HEK293 (cell line): ENCODE measurements at regions not wholly inside any gene's neighbourhood (a gene's known extent, or its start where the extent isn't known, plus 50 kb on each side); places are given as distances from the start of the nearest gene placed in this dataset.

Source experiments
- CTCF ChIA-PET: fragments of 350-600 bp; formaldehyde crosslinking; extraction: SDS; loops from one replicate; lab custom pipeline; 2021; ENCODE audit warnings: antibody characterized with exemption; lab: Yijun Ruan, JAX
- POLR2A ChIA-PET: fragments of 300-600 bp; formaldehyde crosslinking; extraction: SDS; loops from one replicate; lab custom pipeline; 2020; ENCODE audit warnings: antibody characterized with exemption, inconsistent platforms; lab: Yijun Ruan, JAX
- H3K27ac ChIP-seq: fragments of 200-500 bp; sonication (Bioruptor generic); 2 replicates; pipeline ENCODE4 v1.5.1; 2014; ENCODE audit warnings: low read depth, low read length, control low read depth, inconsistent platforms; ENCODE audit errors: extremely low read depth
- H3K36me3 ChIP-seq, 2 experiments: fragments of 200-500 bp in 1 of 2; sonication (Bioruptor generic) in 1 of 2; 1 replicate in 1 of 2; 2 replicates in 1 of 2; pipeline ENCODE4 v1.5.1; 2014 to 2017; ENCODE audit warnings: inconsistent platforms in 2 of 2, low read length in 2 of 2; ENCODE audit not compliant: control insufficient read depth in 2 of 2, insufficient read depth in 1 of 2
- H3K4me1 ChIP-seq: fragments of 200-500 bp; sonication (Bioruptor generic); 2 replicates; pipeline ENCODE4 v1.5.1; 2014; ENCODE audit warnings: mild to moderate bottlenecking, low read length, inconsistent platforms; ENCODE audit not compliant: control insufficient read depth, insufficient read depth
- H3K4me3 ChIP-seq: 2 replicates; pipeline ENCODE4 v1.5.1; 2011; ENCODE audit warnings: low read depth, mild to moderate bottlenecking, control low read depth, low read length, moderate library complexity
- H3K9me3 ChIP-seq: fragments of 200-500 bp; sonication (Bioruptor generic); 2 replicates; pipeline ENCODE4 v1.5.1; 2014; ENCODE audit warnings: low read depth, low read length, inconsistent platforms; ENCODE audit not compliant: control insufficient read depth, insufficient read depth
- SP3 ChIP-seq: fragments of 450-650 bp; formaldehyde crosslinking; IDR thresholded peaks from 2 replicates; pipeline ENCODE4 v1.5.1; 2016; ENCODE audit warnings: missing biosample characterization, missing genetic modification characterization
- ZBTB7A ChIP-seq: fragments of 450-650 bp; formaldehyde crosslinking; IDR thresholded peaks from 2 replicates; pipeline ENCODE4 v1.5.1; 2016; ENCODE audit warnings: low read depth, missing biosample characterization, missing genetic modification characterization
- ZBTB8A ChIP-seq: fragments of 450-650 bp; formaldehyde crosslinking; IDR thresholded peaks from 2 replicates; pipeline ENCODE4 v1.5.1; 2016; ENCODE audit warnings: missing biosample characterization, missing genetic modification characterization
- ZFP37 ChIP-seq: fragments of 450-650 bp; formaldehyde crosslinking; IDR thresholded peaks from 2 replicates; pipeline ENCODE4 v1.5.1; 2016; ENCODE audit warnings: missing biosample characterization, missing genetic modification characterization
- ZNF140 ChIP-seq: fragments of 450-650 bp; formaldehyde crosslinking; IDR thresholded peaks from 2 replicates; pipeline ENCODE4 v1.5.1; 2016; ENCODE audit warnings: missing biosample characterization, missing genetic modification characterization
- ZNF221 ChIP-seq: fragments of 450-650 bp; formaldehyde crosslinking; IDR thresholded peaks from 2 replicates; pipeline ENCODE4 v1.5.1; 2017; ENCODE audit warnings: missing biosample characterization, missing genetic modification characterization, borderline replicate concordance
- ZNF223 ChIP-seq: fragments of 450-650 bp; formaldehyde crosslinking; IDR thresholded peaks from 2 replicates; pipeline ENCODE4 v1.5.1; 2016; ENCODE audit warnings: missing biosample characterization, missing genetic modification characterization
- ZNF266 ChIP-seq: fragments of 450-650 bp; formaldehyde crosslinking; IDR thresholded peaks from 2 replicates; pipeline ENCODE4 v1.5.1; 2016; ENCODE audit warnings: missing biosample characterization, missing genetic modification characterization, low read depth
- ZNF274 ChIP-seq, 2 experiments: fragments of 200-500 bp in 1 of 2; fragments of 450-650 bp in 1 of 2; sonication (Bioruptor generic) in 1 of 2; formaldehyde crosslinking in 1 of 2; IDR thresholded peaks; 2 replicates each; pipeline versions ENCODE4 v1.5.1 to v1.6.1; 2014 to 2016; ENCODE audit warnings: borderline replicate concordance in 1 of 2, inconsistent platforms in 1 of 2, low read length in 1 of 2, missing biosample characterization in 1 of 2, missing genetic modification characterization in 1 of 2
- ZNF335 ChIP-seq: fragments of 450-650 bp; formaldehyde crosslinking; conservative IDR thresholded peaks from 2 replicates; pipeline ENCODE4 v1.5.1; 2016; ENCODE audit warnings: missing biosample characterization, missing genetic modification characterization
- ZNF354C ChIP-seq: fragments of 450-650 bp; formaldehyde crosslinking; IDR thresholded peaks from 2 replicates; pipeline ENCODE4 v1.5.1; 2016; ENCODE audit warnings: missing biosample characterization, missing genetic modification characterization, low read depth, borderline replicate concordance
- ZNF394 ChIP-seq: fragments of 450-650 bp; formaldehyde crosslinking; IDR thresholded peaks from 2 replicates; pipeline ENCODE4 v1.5.1; 2016; ENCODE audit warnings: missing biosample characterization, missing genetic modification characterization, mild to moderate bottlenecking, moderate library complexity, borderline replicate concordance
- ZNF404 ChIP-seq: fragments of 450-650 bp; formaldehyde crosslinking; IDR thresholded peaks from 2 replicates; pipeline ENCODE4 v1.5.1; 2017; ENCODE audit warnings: missing biosample characterization, missing genetic modification characterization
- ZNF426 ChIP-seq: fragments of 450-650 bp; formaldehyde crosslinking; IDR thresholded peaks from 2 replicates; pipeline ENCODE4 v1.5.1; 2017; ENCODE audit warnings: missing biosample characterization, missing genetic modification characterization, mild to moderate bottlenecking, inconsistent platforms, moderate library complexity
- ZNF433 ChIP-seq: fragments of 450-650 bp; formaldehyde crosslinking; IDR thresholded peaks from 2 replicates; pipeline ENCODE4 v1.5.1; 2016; ENCODE audit warnings: missing biosample characterization, missing genetic modification characterization, low read depth
- ZNF48 ChIP-seq: fragments of 450-650 bp; formaldehyde crosslinking; IDR thresholded peaks from 2 replicates; pipeline ENCODE4 v1.5.1; 2016; ENCODE audit warnings: missing biosample characterization, missing genetic modification characterization
- ZNF518A ChIP-seq: fragments of 450-650 bp; formaldehyde crosslinking; conservative IDR thresholded peaks from 2 replicates; pipeline ENCODE4 v1.5.1; 2016; ENCODE audit warnings: low read depth, missing biosample characterization, missing genetic modification characterization
- ZNF555 ChIP-seq: fragments of 450-650 bp; formaldehyde crosslinking; conservative IDR thresholded peaks from 2 replicates; pipeline ENCODE4 v1.5.1; 2017; ENCODE audit warnings: missing biosample characterization, mild to moderate bottlenecking, missing genetic modification characterization, inconsistent platforms
- ZNF558 ChIP-seq: fragments of 450-650 bp; formaldehyde crosslinking; IDR thresholded peaks from 2 replicates; pipeline ENCODE4 v1.5.1; 2016; ENCODE audit warnings: missing biosample characterization, missing genetic modification characterization
- ZNF621 ChIP-seq: fragments of 450-650 bp; formaldehyde crosslinking; IDR thresholded peaks from 2 replicates; pipeline ENCODE4 v1.5.1; 2017; ENCODE audit warnings: missing biosample characterization, missing genetic modification characterization
- ZNF623 ChIP-seq: fragments of 450-650 bp; formaldehyde crosslinking; IDR thresholded peaks from 2 replicates; pipeline ENCODE4 v1.5.1; 2016; ENCODE audit warnings: missing biosample characterization, missing genetic modification characterization
- ZNF629 ChIP-seq: fragments of 450-650 bp; formaldehyde crosslinking; IDR thresholded peaks from 2 replicates; pipeline ENCODE4 v1.5.1; 2017; ENCODE audit warnings: missing biosample characterization, missing genetic modification characterization
- ZNF654 ChIP-seq: fragments of 450-650 bp; formaldehyde crosslinking; IDR thresholded peaks from 2 replicates; pipeline ENCODE4 v1.5.1; 2016; ENCODE audit warnings: low read depth, missing biosample characterization, missing genetic modification characterization
- ZXDB ChIP-seq: fragments of 450-650 bp; formaldehyde crosslinking; IDR thresholded peaks from 2 replicates; pipeline ENCODE4 v1.5.1; 2016; ENCODE audit warnings: missing biosample characterization, missing genetic modification characterization
- TF ChIP-seq, protein P1 (sequence below): fragments of 450-650 bp; formaldehyde crosslinking; conservative IDR thresholded peaks from 2 replicates; pipeline ENCODE4 v1.5.1; 2016; ENCODE audit warnings: low read depth, missing biosample characterization, missing genetic modification characterization

DNA sequence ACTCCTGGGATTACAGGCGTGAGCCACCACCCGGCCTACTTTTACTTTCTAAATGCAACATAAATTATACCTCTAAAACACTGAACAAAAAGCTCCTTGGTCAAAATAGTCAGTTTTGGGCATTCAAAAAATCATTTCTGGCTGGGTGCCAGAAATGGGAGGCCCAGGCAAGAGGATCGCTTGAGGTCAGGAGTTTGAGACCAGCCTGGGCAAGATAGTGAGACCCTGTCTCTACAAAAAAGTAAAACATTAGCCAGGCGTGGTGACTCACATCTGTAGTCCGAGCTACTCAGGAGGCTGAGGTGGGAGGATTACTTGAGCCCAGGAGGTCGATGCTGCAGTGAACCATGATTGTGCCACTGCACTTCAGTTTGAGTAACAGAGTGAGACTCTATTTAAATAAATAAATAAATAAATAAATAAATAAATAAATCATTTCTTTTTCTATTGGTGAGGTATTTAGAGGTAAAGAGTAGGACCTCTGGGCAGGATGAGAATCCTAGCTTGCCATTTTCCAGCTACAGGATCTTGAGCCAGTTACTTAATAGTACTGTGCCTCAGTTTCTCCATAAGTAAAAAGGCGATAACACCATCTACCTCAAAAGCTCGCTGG, 87.6 kb downstream of the SKIDA1 start:
- Histone ChIP-seq H3K9me3 (no peaks in the 10 kb centered on the region), H3K4me1 (no peaks in the 10 kb centered on the region), H3K36me3 (no peaks in the 10 kb centered on the region), H3K4me3 (no peak overlapping the region), H3K27ac (no peak overlapping the region)
- ChIA-PET CTCF (interaction anchor here (0.6 to 1.0 kb wide), 3 partner anchors 16 to 282 kb away, joined by 3 to 4 read pairs (median 3); no protein-coding TSS in a partner anchor), POLR2A (no interaction called here)
- peak; percentile 62 for TF ChIP-seq ZBTB8A (tag by site-specific recombination)
- TF ChIP-seq ZXDB (tag by site-specific recombination) = peak; percentile 34; the same call in 1 of the 2 replicates
- TF ChIP-seq ZNF518A = peak; percentile 79
- peak; percentile 42; the same call in 1 of the 2 replicates for TF ChIP-seq ZNF433 (tag by site-specific recombination)
- TF ChIP-seq ZNF223 = no peak
- 0 out of 2 replicates have a peak, but pooled peaks have one; percentile 24 for TF ChIP-seq ZFP37
- TF ChIP-seq ZNF274 (IDR thresholded peaks at IDR 0.05; ENCODE audit: low read length) = no peak
- TF ChIP-seq ZNF274 (tag by site-specific recombination; IDR thresholded peaks at IDR 0.05; ENCODE audit: borderline replicate concordance) = no peak
- TF ChIP-seq ZNF48 (tag by site-specific recombination) = no peak
- TF ChIP-seq, protein P1, sequence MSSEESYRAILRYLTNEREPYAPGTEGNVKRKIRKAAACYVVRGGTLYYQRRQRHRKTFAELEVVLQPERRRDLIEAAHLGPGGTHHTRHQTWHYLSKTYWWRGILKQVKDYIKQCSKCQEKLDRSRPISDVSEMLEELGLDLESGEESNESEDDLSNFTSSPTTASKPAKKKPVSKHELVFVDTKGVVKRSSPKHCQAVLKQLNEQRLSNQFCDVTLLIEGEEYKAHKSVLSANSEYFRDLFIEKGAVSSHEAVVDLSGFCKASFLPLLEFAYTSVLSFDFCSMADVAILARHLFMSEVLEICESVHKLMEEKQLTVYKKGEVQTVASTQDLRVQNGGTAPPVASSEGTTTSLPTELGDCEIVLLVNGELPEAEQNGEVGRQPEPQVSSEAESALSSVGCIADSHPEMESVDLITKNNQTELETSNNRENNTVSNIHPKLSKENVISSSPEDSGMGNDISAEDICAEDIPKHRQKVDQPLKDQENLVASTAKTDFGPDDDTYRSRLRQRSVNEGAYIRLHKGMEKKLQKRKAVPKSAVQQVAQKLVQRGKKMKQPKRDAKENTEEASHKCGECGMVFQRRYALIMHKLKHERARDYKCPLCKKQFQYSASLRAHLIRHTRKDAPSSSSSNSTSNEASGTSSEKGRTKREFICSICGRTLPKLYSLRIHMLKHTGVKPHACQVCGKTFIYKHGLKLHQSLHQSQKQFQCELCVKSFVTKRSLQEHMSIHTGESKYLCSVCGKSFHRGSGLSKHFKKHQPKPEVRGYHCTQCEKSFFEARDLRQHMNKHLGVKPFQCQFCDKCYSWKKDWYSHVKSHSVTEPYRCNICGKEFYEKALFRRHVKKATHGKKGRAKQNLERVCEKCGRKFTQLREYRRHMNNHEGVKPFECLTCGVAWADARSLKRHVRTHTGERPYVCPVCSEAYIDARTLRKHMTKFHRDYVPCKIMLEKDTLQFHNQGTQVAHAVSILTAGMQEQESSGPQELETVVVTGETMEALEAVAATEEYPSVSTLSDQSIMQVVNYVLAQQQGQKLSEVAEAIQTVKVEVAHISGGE (tag by site-specific recombination) = peak; percentile 63
- peak; percentile 32; the same call in 1 of the 2 replicates for TF ChIP-seq ZNF558 (tag by site-specific recombination)
- no peak for TF ChIP-seq ZNF621 (tag by site-specific recombination)
- peak; percentile 67 for TF ChIP-seq ZNF623
- peak; percentile 70 for TF ChIP-seq ZNF426 (tag by site-specific recombination)
- TF ChIP-seq ZBTB7A (tag by site-specific recombination) = no peak
- peak; percentile 59 for TF ChIP-seq ZNF555 (tag by site-specific recombination)
- TF ChIP-seq ZNF266 (tag by site-specific recombination) = 0 out of 2 replicates have a peak, but pooled peaks have one; percentile 25
- 0 out of 2 replicates have a peak, but pooled peaks have one; percentile 37 for TF ChIP-seq ZNF629
- TF ChIP-seq ZNF404 = 0 out of 2 replicates have a peak, but pooled peaks have one; percentile 47
- no peak for TF ChIP-seq ZNF335 (tag by site-specific recombination)
- TF ChIP-seq ZNF140 (tag by site-specific recombination) = 0 out of 2 replicates have a peak, but pooled peaks have one; percentile 42
- TF ChIP-seq SP3 (tag by site-specific recombination) = 0 out of 2 replicates have a peak, but pooled peaks have one; percentile 15
- TF ChIP-seq ZNF394 (tag by site-specific recombination) = peak; percentile 89; the same call in 1 of the 2 replicates
- TF ChIP-seq ZNF654 (tag by site-specific recombination) = peak; percentile 21; the same call in 1 of the 2 replicates
- TF ChIP-seq ZNF221 = no peak
- 0 out of 2 replicates have a peak, but pooled peaks have one; percentile 10 for TF ChIP-seq ZNF354C (tag by site-specific recombination)
